Mammary epithelial cell (primary cell): ENCODE measurements at regions not wholly inside any gene's neighbourhood (a gene's known extent, or its start where the extent isn't known, plus 50 kb on each side); places are given as distances from the start of the nearest gene placed in this dataset.

Experiments
- CTCF ChIP-seq, 2 donors: IDR thresholded peaks in 1 of 2; conservative IDR thresholded peaks in 1 of 2; 2 replicates each; pipeline ENCODE4 v1.5.1; 2011 to 2012; ENCODE audit warnings: inconsistent platforms in 2 of 2, low read length in 2 of 2, mild to moderate bottlenecking in 2 of 2, control low read depth in 1 of 2, low read depth in 1 of 2; ENCODE audit not compliant: insufficient read depth in 1 of 2; ENCODE audit errors: extremely low read depth in 1 of 2
- EZH2 ChIP-seq: IDR thresholded peaks from 2 replicates; pipeline ENCODE4 v1.6.1; 2012; ENCODE audit warnings: low read length, inconsistent platforms, borderline replicate concordance

DNA sequence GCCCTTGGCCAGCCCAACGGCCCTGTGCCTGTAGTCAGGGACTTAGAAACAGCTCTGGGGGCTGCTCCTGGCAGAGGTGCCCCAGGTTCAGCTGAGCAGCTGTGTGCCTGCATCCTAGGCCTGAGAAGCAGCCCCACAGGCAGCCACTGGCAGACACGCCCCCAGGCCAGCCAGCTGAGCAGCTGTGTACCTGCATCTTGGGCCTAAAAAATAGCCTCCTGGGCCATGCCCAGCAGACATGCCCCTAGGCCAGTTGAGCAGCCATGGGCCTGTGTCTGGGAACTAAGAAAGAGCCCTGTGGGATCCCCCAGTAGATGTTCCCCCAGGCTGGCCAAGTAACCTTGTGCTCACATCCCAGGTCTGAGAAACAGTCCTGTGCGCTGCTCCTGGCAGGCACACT lies 64.0 kb downstream of the TBR1 start:
- TF ChIP-seq EZH2: no peak
- TF ChIP-seq CTCF (conservative IDR thresholded peaks at IDR 0.05 in 1 of 2, IDR thresholded peaks at IDR 0.05 in 1 of 2; ENCODE audit: extremely low read depth in 1 of 2, insufficient read depth in 1 of 2, low read depth in 1 of 2, low read length in 2 of 2): no peak
